WTC11 (cell line): ENCODE measurements at regions not wholly inside any gene's neighbourhood (a gene's known extent, or its start where the extent isn't known, plus 50 kb on each side); places are given as distances from the start of the nearest gene placed in this dataset.

Source experiments
- ATAC-seq: fragments of 200-7000 bp; cut with Tn5 transposase; 2 replicates; pipeline ENCODE4 v1.10.0; 2021; ENCODE audit warnings: mild to moderate bottlenecking, moderate library complexity
- CTCF ChIA-PET: fragments of 300-600 bp; sonication (Branson Sonifier 250); formaldehyde crosslinking; loops from one replicate; lab custom pipeline; 2021; ENCODE audit warnings: antibody characterized with exemption; lab: Charles Lee
- POLR2A ChIA-PET: fragments of 350-600 bp; sonication (Branson Sonifier 250); formaldehyde crosslinking; loops from one replicate; lab custom pipeline; 2021; ENCODE audit warnings: antibody characterized with exemption; lab: Charles Lee
- DNase-seq: peaks from one replicate; pipeline ENCODE4 v3.0.0; 2021; ENCODE audit warnings: low spot score
- H3K27ac Mint-ChIP-seq: 2 replicates; pipeline ENCODE4 v1.8.0; 2021; ENCODE audit warnings: mixed read lengths
- H3K27me3 Mint-ChIP-seq: 2 replicates; pipeline ENCODE4 v1.8.0; 2021; ENCODE audit warnings: low read depth, mild to moderate bottlenecking, moderate library complexity, mixed read lengths
- H3K36me3 Mint-ChIP-seq: 2 replicates; pipeline ENCODE4 v1.8.0; 2021; ENCODE audit warnings: mixed read lengths
- H3K4me1 Mint-ChIP-seq: 2 replicates; pipeline ENCODE4 v1.8.0; 2022; ENCODE audit warnings: mixed read lengths
- H3K4me3 Mint-ChIP-seq: 2 replicates; pipeline ENCODE4 v1.8.0; 2021; ENCODE audit warnings: mild to moderate bottlenecking, moderate library complexity, mixed read lengths
- H3K9me3 Mint-ChIP-seq: 2 replicates; pipeline ENCODE4 v1.8.0; 2021; ENCODE audit warnings: mixed read lengths
- FOXK1 ChIP-seq: sonication (generic); formaldehyde crosslinking; IDR thresholded peaks from 2 replicates; pipeline ENCODE4 v1.8.0; 2022; ENCODE audit warnings: mild to moderate bottlenecking, moderate library complexity, missing genetic modification reagents
- IRF2 ChIP-seq: sonication (generic); formaldehyde crosslinking; IDR thresholded peaks from 2 replicates; pipeline ENCODE4 v1.8.0; 2022; ENCODE audit warnings: low read depth, missing genetic modification reagents, borderline replicate concordance
- MYBL2 ChIP-seq: sonication (generic); formaldehyde crosslinking; IDR thresholded peaks from 2 replicates; pipeline ENCODE4 v1.8.1; 2023; ENCODE audit warnings: mild to moderate bottlenecking, moderate library complexity, missing genetic modification reagents
- NFE2L1 ChIP-seq: sonication (generic); formaldehyde crosslinking; IDR thresholded peaks from 2 replicates; pipeline ENCODE4 v1.8.1; 2023; ENCODE audit warnings: missing genetic modification reagents
- SMAD4 ChIP-seq: sonication (generic); formaldehyde crosslinking; IDR thresholded peaks from 2 replicates; pipeline ENCODE4 v1.8.0; 2022; ENCODE audit warnings: mild to moderate bottlenecking, missing genetic modification reagents
- ZNF138 ChIP-seq: sonication (generic); formaldehyde crosslinking; conservative IDR thresholded peaks from 2 replicates; pipeline ENCODE4 v1.8.1; 2022; ENCODE audit warnings: mild to moderate bottlenecking, moderate library complexity, missing genetic modification reagents
- ZNF232 ChIP-seq: sonication (generic); formaldehyde crosslinking; IDR thresholded peaks from 2 replicates; pipeline ENCODE4 v1.8.0; 2022; ENCODE audit warnings: mild to moderate bottlenecking, missing genetic modification reagents
- TF ChIP-seq, protein P1 (sequence below): sonication (generic); formaldehyde crosslinking; IDR thresholded peaks from 2 replicates; pipeline ENCODE4 v1.8.0; 2022; ENCODE audit warnings: mild to moderate bottlenecking, missing genetic modification reagents
- TF ChIP-seq, protein P2 (sequence below): fragments of 250-450 bp; sonication (Bioruptor Pico); IDR thresholded peaks from 2 replicates; pipeline ENCODE4 v1.9.0; 2021; ENCODE audit warnings: mild to moderate bottlenecking, borderline replicate concordance
- TF ChIP-seq, protein P3 (sequence below): sonication (generic); formaldehyde crosslinking; IDR thresholded peaks from 2 replicates; pipeline ENCODE4 v1.8.0; 2022; ENCODE audit warnings: missing genetic modification reagents
- TF ChIP-seq, protein P4 (sequence below): sonication (generic); formaldehyde crosslinking; IDR thresholded peaks from 2 replicates; pipeline ENCODE4 v1.8.0; 2022; ENCODE audit warnings: mild to moderate bottlenecking, missing genetic modification reagents
- TF ChIP-seq, protein P5 (sequence below): sonication (generic); formaldehyde crosslinking; IDR thresholded peaks from 2 replicates; pipeline ENCODE4 v1.8.1; 2022; ENCODE audit warnings: missing genetic modification reagents, borderline replicate concordance
- TF ChIP-seq, protein P6 (sequence below): sonication (generic); formaldehyde crosslinking; IDR thresholded peaks from 2 replicates; pipeline ENCODE4 v1.8.0; 2023; ENCODE audit warnings: mild to moderate bottlenecking, missing genetic modification reagents
- TF ChIP-seq, protein P7 (sequence below): sonication (generic); formaldehyde crosslinking; IDR thresholded peaks from 2 replicates; pipeline ENCODE4 v1.8.1; 2023; ENCODE audit warnings: mild to moderate bottlenecking, missing genetic modification reagents
- TF ChIP-seq, protein P8 (sequence below): fragments of 200-600 bp; IDR thresholded peaks from 2 replicates; pipeline ENCODE4 v1.8.0; 2022; ENCODE audit warnings: antibody characterized with exemption
- TF ChIP-seq, protein P9 (sequence below): sonication (generic); formaldehyde crosslinking; IDR thresholded peaks from 2 replicates; pipeline ENCODE4 v1.8.1; 2022; ENCODE audit warnings: mild to moderate bottlenecking, moderate library complexity, missing genetic modification reagents

DNA sequence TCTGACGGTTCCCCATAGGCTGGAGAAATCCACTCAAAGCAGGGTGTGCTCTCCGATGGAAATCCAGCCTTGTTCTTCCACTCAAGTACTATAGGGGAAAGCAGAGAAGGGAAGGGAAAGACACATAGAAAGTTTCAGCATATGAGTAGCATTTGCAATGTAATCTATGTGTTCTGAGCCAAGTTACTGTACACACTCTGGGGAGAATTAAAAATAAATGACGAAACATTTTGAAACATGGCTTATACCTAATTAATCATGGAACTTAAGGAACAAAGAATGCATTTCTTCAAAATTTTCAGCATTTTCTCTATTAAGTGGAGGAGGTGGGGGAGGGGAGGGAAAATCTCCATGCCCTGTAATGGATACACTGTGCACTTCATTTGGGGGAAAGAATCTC lies 198.1 kb upstream of the HABP2 start (continued):
- TF ChIP-seq, protein P1, sequence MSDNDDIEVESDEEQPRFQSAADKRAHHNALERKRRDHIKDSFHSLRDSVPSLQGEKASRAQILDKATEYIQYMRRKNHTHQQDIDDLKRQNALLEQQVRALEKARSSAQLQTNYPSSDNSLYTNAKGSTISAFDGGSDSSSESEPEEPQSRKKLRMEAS (CRISPR knock-in tag) = no peak
- TF ChIP-seq, protein P2, sequence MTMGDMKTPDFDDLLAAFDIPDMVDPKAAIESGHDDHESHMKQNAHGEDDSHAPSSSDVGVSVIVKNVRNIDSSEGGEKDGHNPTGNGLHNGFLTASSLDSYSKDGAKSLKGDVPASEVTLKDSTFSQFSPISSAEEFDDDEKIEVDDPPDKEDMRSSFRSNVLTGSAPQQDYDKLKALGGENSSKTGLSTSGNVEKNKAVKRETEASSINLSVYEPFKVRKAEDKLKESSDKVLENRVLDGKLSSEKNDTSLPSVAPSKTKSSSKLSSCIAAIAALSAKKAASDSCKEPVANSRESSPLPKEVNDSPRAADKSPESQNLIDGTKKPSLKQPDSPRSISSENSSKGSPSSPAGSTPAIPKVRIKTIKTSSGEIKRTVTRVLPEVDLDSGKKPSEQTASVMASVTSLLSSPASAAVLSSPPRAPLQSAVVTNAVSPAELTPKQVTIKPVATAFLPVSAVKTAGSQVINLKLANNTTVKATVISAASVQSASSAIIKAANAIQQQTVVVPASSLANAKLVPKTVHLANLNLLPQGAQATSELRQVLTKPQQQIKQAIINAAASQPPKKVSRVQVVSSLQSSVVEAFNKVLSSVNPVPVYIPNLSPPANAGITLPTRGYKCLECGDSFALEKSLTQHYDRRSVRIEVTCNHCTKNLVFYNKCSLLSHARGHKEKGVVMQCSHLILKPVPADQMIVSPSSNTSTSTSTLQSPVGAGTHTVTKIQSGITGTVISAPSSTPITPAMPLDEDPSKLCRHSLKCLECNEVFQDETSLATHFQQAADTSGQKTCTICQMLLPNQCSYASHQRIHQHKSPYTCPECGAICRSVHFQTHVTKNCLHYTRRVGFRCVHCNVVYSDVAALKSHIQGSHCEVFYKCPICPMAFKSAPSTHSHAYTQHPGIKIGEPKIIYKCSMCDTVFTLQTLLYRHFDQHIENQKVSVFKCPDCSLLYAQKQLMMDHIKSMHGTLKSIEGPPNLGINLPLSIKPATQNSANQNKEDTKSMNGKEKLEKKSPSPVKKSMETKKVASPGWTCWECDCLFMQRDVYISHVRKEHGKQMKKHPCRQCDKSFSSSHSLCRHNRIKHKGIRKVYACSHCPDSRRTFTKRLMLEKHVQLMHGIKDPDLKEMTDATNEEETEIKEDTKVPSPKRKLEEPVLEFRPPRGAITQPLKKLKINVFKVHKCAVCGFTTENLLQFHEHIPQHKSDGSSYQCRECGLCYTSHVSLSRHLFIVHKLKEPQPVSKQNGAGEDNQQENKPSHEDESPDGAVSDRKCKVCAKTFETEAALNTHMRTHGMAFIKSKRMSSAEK = no peak
- TF ChIP-seq, protein P3, sequence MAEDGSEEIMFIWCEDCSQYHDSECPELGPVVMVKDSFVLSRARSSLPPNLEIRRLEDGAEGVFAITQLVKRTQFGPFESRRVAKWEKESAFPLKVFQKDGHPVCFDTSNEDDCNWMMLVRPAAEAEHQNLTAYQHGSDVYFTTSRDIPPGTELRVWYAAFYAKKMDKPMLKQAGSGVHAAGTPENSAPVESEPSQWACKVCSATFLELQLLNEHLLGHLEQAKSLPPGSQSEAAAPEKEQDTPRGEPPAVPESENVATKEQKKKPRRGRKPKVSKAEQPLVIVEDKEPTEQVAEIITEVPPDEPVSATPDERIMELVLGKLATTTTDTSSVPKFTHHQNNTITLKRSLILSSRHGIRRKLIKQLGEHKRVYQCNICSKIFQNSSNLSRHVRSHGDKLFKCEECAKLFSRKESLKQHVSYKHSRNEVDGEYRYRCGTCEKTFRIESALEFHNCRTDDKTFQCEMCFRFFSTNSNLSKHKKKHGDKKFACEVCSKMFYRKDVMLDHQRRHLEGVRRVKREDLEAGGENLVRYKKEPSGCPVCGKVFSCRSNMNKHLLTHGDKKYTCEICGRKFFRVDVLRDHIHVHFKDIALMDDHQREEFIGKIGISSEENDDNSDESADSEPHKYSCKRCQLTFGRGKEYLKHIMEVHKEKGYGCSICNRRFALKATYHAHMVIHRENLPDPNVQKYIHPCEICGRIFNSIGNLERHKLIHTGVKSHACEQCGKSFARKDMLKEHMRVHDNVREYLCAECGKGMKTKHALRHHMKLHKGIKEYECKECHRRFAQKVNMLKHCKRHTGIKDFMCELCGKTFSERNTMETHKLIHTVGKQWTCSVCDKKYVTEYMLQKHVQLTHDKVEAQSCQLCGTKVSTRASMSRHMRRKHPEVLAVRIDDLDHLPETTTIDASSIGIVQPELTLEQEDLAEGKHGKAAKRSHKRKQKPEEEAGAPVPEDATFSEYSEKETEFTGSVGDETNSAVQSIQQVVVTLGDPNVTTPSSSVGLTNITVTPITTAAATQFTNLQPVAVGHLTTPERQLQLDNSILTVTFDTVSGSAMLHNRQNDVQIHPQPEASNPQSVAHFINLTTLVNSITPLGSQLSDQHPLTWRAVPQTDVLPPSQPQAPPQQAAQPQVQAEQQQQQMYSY (CRISPR knock-in tag) = no peak
- TF ChIP-seq MYBL2 (CRISPR knock-in tag) (no peak), FOXK1 (CRISPR knock-in tag) (no peak), ZNF138 (CRISPR knock-in tag) (no peak), ZNF232 (CRISPR knock-in tag) (no peak), IRF2 (CRISPR knock-in tag) (no peak), NFE2L1 (no peak), SMAD4 (no peak)
- TF ChIP-seq, protein P4, sequence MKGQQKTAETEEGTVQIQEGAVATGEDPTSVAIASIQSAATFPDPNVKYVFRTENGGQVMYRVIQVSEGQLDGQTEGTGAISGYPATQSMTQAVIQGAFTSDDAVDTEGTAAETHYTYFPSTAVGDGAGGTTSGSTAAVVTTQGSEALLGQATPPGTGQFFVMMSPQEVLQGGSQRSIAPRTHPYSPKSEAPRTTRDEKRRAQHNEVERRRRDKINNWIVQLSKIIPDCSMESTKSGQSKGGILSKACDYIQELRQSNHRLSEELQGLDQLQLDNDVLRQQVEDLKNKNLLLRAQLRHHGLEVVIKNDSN (CRISPR knock-in tag) = no peak
- TF ChIP-seq, protein P5, sequence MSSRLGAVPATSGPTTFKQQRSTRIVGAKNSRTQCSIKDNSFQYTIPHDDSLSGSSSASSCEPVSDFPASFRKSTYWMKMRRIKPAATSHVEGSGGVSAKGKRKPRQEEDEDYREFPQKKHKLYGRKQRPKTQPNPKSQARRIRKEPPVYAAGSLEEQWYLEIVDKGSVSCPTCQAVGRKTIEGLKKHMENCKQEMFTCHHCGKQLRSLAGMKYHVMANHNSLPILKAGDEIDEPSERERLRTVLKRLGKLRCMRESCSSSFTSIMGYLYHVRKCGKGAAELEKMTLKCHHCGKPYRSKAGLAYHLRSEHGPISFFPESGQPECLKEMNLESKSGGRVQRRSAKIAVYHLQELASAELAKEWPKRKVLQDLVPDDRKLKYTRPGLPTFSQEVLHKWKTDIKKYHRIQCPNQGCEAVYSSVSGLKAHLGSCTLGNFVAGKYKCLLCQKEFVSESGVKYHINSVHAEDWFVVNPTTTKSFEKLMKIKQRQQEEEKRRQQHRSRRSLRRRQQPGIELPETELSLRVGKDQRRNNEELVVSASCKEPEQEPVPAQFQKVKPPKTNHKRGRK = no peak

DNA sequence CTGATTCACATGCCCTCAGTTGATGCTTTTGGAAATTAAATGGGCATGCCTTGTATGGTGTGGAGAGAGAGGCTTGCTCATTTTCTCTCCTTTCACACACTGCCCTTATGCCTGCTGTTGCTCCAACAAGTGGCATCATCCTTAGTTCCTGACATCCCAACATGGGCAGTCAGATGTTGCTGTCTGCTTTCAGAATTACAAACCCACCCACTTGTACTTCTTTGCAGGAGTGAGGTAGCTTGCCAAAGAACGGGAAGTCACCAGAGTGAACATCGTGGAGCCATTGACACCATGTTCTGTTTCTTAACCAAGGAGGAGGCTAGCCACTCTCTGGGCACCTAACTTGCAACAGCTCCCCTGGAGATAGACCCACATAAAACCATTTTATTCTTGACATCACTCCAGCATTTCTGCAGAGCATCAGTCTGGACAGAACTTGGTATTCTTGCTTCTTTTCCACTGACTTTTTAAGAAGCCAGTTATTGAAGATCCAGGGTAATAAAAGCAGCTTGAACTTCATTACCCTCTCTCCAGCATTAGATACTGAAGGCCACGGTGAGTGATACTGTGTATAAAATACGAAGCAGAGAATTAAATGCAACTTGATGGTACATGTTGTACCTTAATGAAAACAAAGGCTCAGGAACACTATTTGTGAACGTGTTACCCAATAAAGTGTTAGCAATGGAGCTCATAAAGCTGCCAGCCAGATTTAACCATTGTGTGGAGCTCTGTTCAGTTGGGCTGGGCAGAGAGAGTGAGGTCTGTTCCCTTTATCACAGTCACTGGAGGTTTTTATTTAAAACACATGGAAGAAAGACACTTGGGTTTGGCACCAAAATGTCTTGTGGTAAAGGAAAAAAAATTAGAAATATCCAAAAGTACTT lies 195.8 kb upstream of the HABP2 start:
- DNase-seq (no peak), ATAC-seq (no peak)
- Mint-ChIP-seq H3K4me3 (no peak overlapping the region), H3K27ac (no peak overlapping the region), H3K36me3 (no peaks in the 10 kb centered on the region), H3K4me1 (no peaks in the 10 kb centered on the region), H3K9me3 (no peaks in the 10 kb centered on the region), H3K27me3 (no peaks in the 10 kb centered on the region; the same call in 1 of the 2 replicates)
- ChIA-PET CTCF (no interaction called here), POLR2A (no interaction called here)
- TF ChIP-seq, protein P1 (CRISPR knock-in tag) = no peak
- TF ChIP-seq, protein P6, sequence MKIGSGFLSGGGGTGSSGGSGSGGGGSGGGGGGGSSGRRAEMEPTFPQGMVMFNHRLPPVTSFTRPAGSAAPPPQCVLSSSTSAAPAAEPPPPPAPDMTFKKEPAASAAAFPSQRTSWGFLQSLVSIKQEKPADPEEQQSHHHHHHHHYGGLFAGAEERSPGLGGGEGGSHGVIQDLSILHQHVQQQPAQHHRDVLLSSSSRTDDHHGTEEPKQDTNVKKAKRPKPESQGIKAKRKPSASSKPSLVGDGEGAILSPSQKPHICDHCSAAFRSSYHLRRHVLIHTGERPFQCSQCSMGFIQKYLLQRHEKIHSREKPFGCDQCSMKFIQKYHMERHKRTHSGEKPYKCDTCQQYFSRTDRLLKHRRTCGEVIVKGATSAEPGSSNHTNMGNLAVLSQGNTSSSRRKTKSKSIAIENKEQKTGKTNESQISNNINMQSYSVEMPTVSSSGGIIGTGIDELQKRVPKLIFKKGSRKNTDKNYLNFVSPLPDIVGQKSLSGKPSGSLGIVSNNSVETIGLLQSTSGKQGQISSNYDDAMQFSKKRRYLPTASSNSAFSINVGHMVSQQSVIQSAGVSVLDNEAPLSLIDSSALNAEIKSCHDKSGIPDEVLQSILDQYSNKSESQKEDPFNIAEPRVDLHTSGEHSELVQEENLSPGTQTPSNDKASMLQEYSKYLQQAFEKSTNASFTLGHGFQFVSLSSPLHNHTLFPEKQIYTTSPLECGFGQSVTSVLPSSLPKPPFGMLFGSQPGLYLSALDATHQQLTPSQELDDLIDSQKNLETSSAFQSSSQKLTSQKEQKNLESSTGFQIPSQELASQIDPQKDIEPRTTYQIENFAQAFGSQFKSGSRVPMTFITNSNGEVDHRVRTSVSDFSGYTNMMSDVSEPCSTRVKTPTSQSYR (CRISPR knock-in tag) = no peak
- TF ChIP-seq, protein P7, sequence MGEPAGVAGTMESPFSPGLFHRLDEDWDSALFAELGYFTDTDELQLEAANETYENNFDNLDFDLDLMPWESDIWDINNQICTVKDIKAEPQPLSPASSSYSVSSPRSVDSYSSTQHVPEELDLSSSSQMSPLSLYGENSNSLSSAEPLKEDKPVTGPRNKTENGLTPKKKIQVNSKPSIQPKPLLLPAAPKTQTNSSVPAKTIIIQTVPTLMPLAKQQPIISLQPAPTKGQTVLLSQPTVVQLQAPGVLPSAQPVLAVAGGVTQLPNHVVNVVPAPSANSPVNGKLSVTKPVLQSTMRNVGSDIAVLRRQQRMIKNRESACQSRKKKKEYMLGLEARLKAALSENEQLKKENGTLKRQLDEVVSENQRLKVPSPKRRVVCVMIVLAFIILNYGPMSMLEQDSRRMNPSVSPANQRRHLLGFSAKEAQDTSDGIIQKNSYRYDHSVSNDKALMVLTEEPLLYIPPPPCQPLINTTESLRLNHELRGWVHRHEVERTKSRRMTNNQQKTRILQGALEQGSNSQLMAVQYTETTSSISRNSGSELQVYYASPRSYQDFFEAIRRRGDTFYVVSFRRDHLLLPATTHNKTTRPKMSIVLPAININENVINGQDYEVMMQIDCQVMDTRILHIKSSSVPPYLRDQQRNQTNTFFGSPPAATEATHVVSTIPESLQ (CRISPR knock-in tag) = no peak
- TF ChIP-seq, protein P8, sequence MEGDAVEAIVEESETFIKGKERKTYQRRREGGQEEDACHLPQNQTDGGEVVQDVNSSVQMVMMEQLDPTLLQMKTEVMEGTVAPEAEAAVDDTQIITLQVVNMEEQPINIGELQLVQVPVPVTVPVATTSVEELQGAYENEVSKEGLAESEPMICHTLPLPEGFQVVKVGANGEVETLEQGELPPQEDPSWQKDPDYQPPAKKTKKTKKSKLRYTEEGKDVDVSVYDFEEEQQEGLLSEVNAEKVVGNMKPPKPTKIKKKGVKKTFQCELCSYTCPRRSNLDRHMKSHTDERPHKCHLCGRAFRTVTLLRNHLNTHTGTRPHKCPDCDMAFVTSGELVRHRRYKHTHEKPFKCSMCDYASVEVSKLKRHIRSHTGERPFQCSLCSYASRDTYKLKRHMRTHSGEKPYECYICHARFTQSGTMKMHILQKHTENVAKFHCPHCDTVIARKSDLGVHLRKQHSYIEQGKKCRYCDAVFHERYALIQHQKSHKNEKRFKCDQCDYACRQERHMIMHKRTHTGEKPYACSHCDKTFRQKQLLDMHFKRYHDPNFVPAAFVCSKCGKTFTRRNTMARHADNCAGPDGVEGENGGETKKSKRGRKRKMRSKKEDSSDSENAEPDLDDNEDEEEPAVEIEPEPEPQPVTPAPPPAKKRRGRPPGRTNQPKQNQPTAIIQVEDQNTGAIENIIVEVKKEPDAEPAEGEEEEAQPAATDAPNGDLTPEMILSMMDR = no peak
- TF ChIP-seq, protein P9, sequence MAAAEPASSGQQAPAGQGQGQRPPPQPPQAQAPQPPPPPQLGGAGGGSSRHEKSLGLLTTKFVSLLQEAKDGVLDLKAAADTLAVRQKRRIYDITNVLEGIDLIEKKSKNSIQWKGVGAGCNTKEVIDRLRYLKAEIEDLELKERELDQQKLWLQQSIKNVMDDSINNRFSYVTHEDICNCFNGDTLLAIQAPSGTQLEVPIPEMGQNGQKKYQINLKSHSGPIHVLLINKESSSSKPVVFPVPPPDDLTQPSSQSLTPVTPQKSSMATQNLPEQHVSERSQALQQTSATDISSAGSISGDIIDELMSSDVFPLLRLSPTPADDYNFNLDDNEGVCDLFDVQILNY (CRISPR knock-in tag) = no peak
